Endothelial cell of umbilical vein (primary cell): ENCODE measurements at regions not wholly inside any gene's neighbourhood (a gene's known extent, or its start where the extent isn't known, plus 50 kb on each side); places are given as distances from the start of the nearest gene placed in this dataset.

Source experiments
- BruUV-seq: library from RNA; stranded (reverse); fragments of 400-500 nt; replicated peaks from 2 replicates; lab custom pipeline; 2021; lab: Mats Ljungman, UMichigan
- CTCF ChIA-PET: fragments of 300-600, 350-600 bp; sonication (Branson Sonifier 250); formaldehyde crosslinking; loops from one replicate; lab custom pipeline; 2021; ENCODE audit warnings: antibody characterized with exemption, inconsistent platforms; lab: Charles Lee
- POLR2A ChIA-PET: fragments of 300-600, 350-600 bp; sonication (Branson Sonifier 250); formaldehyde crosslinking; loops from one replicate; lab custom pipeline; 2021; ENCODE audit warnings: antibody characterized with exemption, inconsistent platforms; lab: Charles Lee
- DNase-seq: peaks from one replicate; pipeline ENCODE4 v3.0.0-alpha.2; 2011; ENCODE audit warnings: low read depth, low spot score
- FAIRE-seq: peaks from 2 replicates; lab custom pipeline; 2011; peaks lifted over from hg19 to GRCh38; lab: Jason Lieb, UNC
- H2AFZ ChIP-seq: 2 replicates; pipeline ENCODE4 v1.6.0; 2012; ENCODE audit warnings: low read depth, low read length, control low read depth, inconsistent platforms
- H3K27ac ChIP-seq: 2 replicates; pipeline ENCODE4 v1.5.1; 2011; ENCODE audit warnings: low read depth, mild to moderate bottlenecking, control low read depth, low read length, moderate library complexity; ENCODE audit not compliant: insufficient read depth
- H3K27me3 ChIP-seq, 2 experiments: 2 replicates each; pipeline versions ENCODE4 v1.6.0 to v1.6.1; 2011; ENCODE audit warnings: low read length in 2 of 2, mixed read lengths in 1 of 2; ENCODE audit not compliant: control insufficient read depth in 2 of 2, insufficient read depth in 2 of 2
- H3K36me3 ChIP-seq, 2 experiments: 2 replicates in 1 of 2; 3 replicates in 1 of 2; pipeline ENCODE4 v1.5.1; 2011; ENCODE audit warnings: low read length in 2 of 2, mild to moderate bottlenecking in 1 of 2, moderate library complexity in 1 of 2; ENCODE audit not compliant: control insufficient read depth in 2 of 2, insufficient read depth in 2 of 2; ENCODE audit errors: extremely low read depth in 1 of 2
- H3K4me1 ChIP-seq: 3 replicates; pipeline ENCODE4 v1.5.1; 2011; ENCODE audit warnings: mild to moderate bottlenecking, low read length; ENCODE audit not compliant: control insufficient read depth, insufficient read depth; ENCODE audit errors: extremely low read depth
- H3K4me2 ChIP-seq: 2 replicates; pipeline ENCODE4 v1.6.1; 2011; ENCODE audit warnings: low read length, control low read depth, mixed read lengths; ENCODE audit not compliant: insufficient read depth
- H3K4me3 ChIP-seq, 3 experiments: fragments of 200-600 bp in 1 of 3; sonication (generic), shearing (Covaris generic) in 1 of 3; replicated peaks in 1 of 3; 2 replicates each; pipeline ENCODE4 v1.5.1; 2011 to 2016; ENCODE audit warnings: control low read depth in 3 of 3, low read length in 3 of 3, mild to moderate bottlenecking in 2 of 3, inconsistent platforms in 1 of 3, low read depth in 1 of 3, moderate library complexity in 1 of 3; ENCODE audit not compliant: insufficient read depth in 1 of 3
- H3K79me2 ChIP-seq: 2 replicates; pipeline ENCODE4 v1.6.0; 2012; ENCODE audit warnings: low read length, inconsistent platforms; ENCODE audit not compliant: control insufficient read depth, insufficient read depth
- H3K9ac ChIP-seq: replicated peaks from 2 replicates; pipeline ENCODE3; 2011; ENCODE audit warnings: low read length, control low read depth; ENCODE audit not compliant: insufficient read depth; ENCODE audit errors: extremely low read depth
- H3K9me1 ChIP-seq: replicated peaks from 3 replicates; pipeline ENCODE4 v1.6.0; 2011; ENCODE audit warnings: mild to moderate bottlenecking, low read length; ENCODE audit not compliant: control insufficient read depth, insufficient read depth; ENCODE audit errors: extremely low read depth
- H3K9me3 ChIP-seq: replicated peaks from 2 replicates; pipeline ENCODE4 v1.5.1; 2012; ENCODE audit warnings: low read length, inconsistent platforms; ENCODE audit not compliant: control insufficient read depth, insufficient read depth
- H4K20me1 ChIP-seq: replicated peaks from 2 replicates; pipeline ENCODE3; 2011; ENCODE audit warnings: mild to moderate bottlenecking, low read length; ENCODE audit not compliant: control insufficient read depth, insufficient read depth; ENCODE audit errors: extremely low read depth
- CTCF ChIP-seq, 2 donors: IDR thresholded peaks; 1 replicate in 1 of 2; 2 replicates in 1 of 2; pipeline ENCODE4 v1.5.1; 2011; ENCODE audit warnings: low read length in 2 of 2, mild to moderate bottlenecking in 2 of 2, moderate library complexity in 2 of 2, control low read depth in 1 of 2, inconsistent platforms in 1 of 2, low read depth in 1 of 2; ENCODE audit not compliant: insufficient read depth in 1 of 2; ENCODE audit errors: extremely low read depth in 1 of 2
- EZH2 ChIP-seq: IDR thresholded peaks from 2 replicates; pipeline ENCODE4 v1.6.1; 2012; ENCODE audit warnings: borderline replicate concordance, low read depth, mild to moderate bottlenecking, moderate library complexity, low read length, inconsistent platforms; ENCODE audit not compliant: severe bottlenecking
- FOS ChIP-seq: IDR thresholded peaks from 2 replicates; pipeline ENCODE4 v1.6.1; 2011; ENCODE audit warnings: mild to moderate bottlenecking, low read length, moderate library complexity, borderline replicate concordance; ENCODE audit not compliant: insufficient read depth
- GATA2 ChIP-seq: IDR thresholded peaks from 2 replicates; pipeline ENCODE4 v1.7.0; 2011; ENCODE audit warnings: low read depth, mild to moderate bottlenecking, moderate library complexity, mixed read lengths, low read length; ENCODE audit not compliant: insufficient read length, insufficient read depth
- JUN ChIP-seq: IDR thresholded peaks from 2 replicates; pipeline ENCODE4 v1.6.1; 2011; ENCODE audit warnings: borderline replicate concordance, low read depth; ENCODE audit not compliant: insufficient read length, insufficient read depth
- MAX ChIP-seq: IDR thresholded peaks from 2 replicates; pipeline ENCODE4 v1.6.1; 2011; ENCODE audit not compliant: insufficient read depth, insufficient read length
- MYC ChIP-seq: IDR thresholded peaks from one replicate; pipeline ENCODE4 v1.6.1; 2011; ENCODE audit warnings: mild to moderate bottlenecking, low read depth, low read length
- POLR2A ChIP-seq: IDR thresholded peaks from 2 replicates; pipeline ENCODE4 v1.6.1; 2012; ENCODE audit warnings: low read depth, mild to moderate bottlenecking, control low read depth, low read length
- POLR2AphosphoS5 ChIP-seq: IDR thresholded peaks from 2 replicates; pipeline ENCODE4 v1.6.1; 2012; ENCODE audit warnings: low read depth, mild to moderate bottlenecking, control low read depth, low read length, moderate library complexity; ENCODE audit not compliant: insufficient read depth
- dilution Hi-C: fragments of 300-500 bp; cut with MboI; formaldehyde crosslinking; loops from one replicate; pipeline ENCODE4 v1.15.0; 2019; ENCODE audit warnings: low sequenced_read_pairs; ENCODE audit not compliant: extremely low pct_ligation_motif_present
- intact Hi-C: fragments of 100-400 bp; cut with micrococcal nuclease; formaldehyde crosslinking; loops from one replicate; pipeline ENCODE4 v1.10.0; 2022

GRCh38 chr11:27837895-27838563 is 137.8 kb upstream of the BDNF start:
- Histone ChIP-seq H4K20me1 (no peaks in the 10 kb centered on the region), H3K4me3 (no peak overlapping the region), H3K9me1 (no peaks in the 10 kb centered on the region), H3K27me3 (peaks cover 9 to 13% of the 10 kb centered on the region in 2 experiments), H2AFZ (no peak overlapping the region), H3K27ac (no peak overlapping the region), H3K36me3 (no peaks in the 10 kb centered on the region), H3K4me2 (no peak overlapping the region), H3K9ac (no peak overlapping the region), H3K4me1 (no peaks in the 10 kb centered on the region), H3K79me2 (no peaks in the 10 kb centered on the region), H3K9me3 (no peaks in the 10 kb centered on the region)
- dilution Hi-C loops (no loop called here), intact Hi-C loops (loop anchor here (10.0 kb wide), 1 partner anchor 1497 kb away; no protein-coding TSS in a partner anchor)
- TF ChIP-seq GATA2 (no peak), FOS (no peak), POLR2A (no peak)
- ChIA-PET CTCF (interaction anchor here (1.2 to 1.8 kb wide), 2 partner anchors 24 to 691 kb away, joined by 4 to 7 read pairs; no protein-coding TSS in a partner anchor), POLR2A (no interaction called here)
- no TSS peak for BruUV-seq
- FAIRE-seq (no peak), DNase-seq (no peak)

GRCh38 chr11:27830206-27830605 is 130.0 kb upstream of the BDNF start:
- ChIA-PET POLR2A (no interaction called here), CTCF (interaction anchor here (1.6 kb wide), 1 partner anchor 10 kb away, joined by 4 read pairs; no protein-coding TSS in a partner anchor)
- Histone ChIP-seq H4K20me1 (no peaks in the 10 kb centered on the region), H3K36me3 (no peaks in the 10 kb centered on the region), H3K9me1 (no peaks in the 10 kb centered on the region), H3K9me3 (no peaks in the 10 kb centered on the region), H2AFZ (no peak overlapping the region), H3K4me2 (no peak overlapping the region), H3K9ac (no peak overlapping the region), H3K4me3 (no peak overlapping the region), H3K27ac (no peak overlapping the region), H3K79me2 (no peaks in the 10 kb centered on the region), H3K4me1 (no peaks in the 10 kb centered on the region), H3K27me3 (peaks cover 2 to 4% of the 10 kb centered on the region in 2 experiments)
- TF ChIP-seq FOS: no peak
- no peak for TF ChIP-seq POLR2AphosphoS5
- no peak for TF ChIP-seq EZH2
- TF ChIP-seq JUN: no peak
- no peak for TF ChIP-seq MYC
- TF ChIP-seq MAX: no peak
- no peak for TF ChIP-seq CTCF (IDR thresholded peaks at IDR 0.05; ENCODE audit: extremely low read depth in 1 of 2, insufficient read depth in 1 of 2, low read depth in 1 of 2, low read length in 2 of 2)
- no peak for TF ChIP-seq POLR2A
- no peak for TF ChIP-seq GATA2
- dilution Hi-C loops (no loop called here), intact Hi-C loops (loop anchor here (10.0 kb wide), 1 partner anchor 1505 kb away; no protein-coding TSS in a partner anchor)
- DNase-seq (no peak), FAIRE-seq (no peak)
- BruUV-seq: no TSS peak
